B cell (primary cell): ENCODE measurements at regions not wholly inside any gene's neighbourhood (a gene's known extent, or its start where the extent isn't known, plus 50 kb on each side); places are given as distances from the start of the nearest gene placed in this dataset.
"Not testable (repeated sequence)": the region's sequence is repeated elsewhere in the genome, so short reads cannot be mapped to it uniquely, and the experiment has no call there.

ENCODE experiments used
- ATAC-seq: fragments of 200-7000 bp; cut with Tn5 transposase; one replicate; pipeline ENCODE4 v1.10.0; 2021; ENCODE audit warnings: low read depth, mild to moderate bottlenecking, moderate number of reproducible peaks, moderate library complexity
- CTCF ChIA-PET: fragments of 350-600 bp; sonication (Branson Sonifier 250); formaldehyde crosslinking; loops from one replicate; lab custom pipeline; 2021; ENCODE audit warnings: antibody characterized with exemption, inconsistent platforms; lab: Charles Lee
- POLR2A ChIA-PET: fragments of 350-600 bp; sonication (Branson Sonifier 250); formaldehyde crosslinking; loops from one replicate; lab custom pipeline; 2021; ENCODE audit warnings: antibody characterized with exemption; lab: Charles Lee
- DNase-seq: peaks from one replicate; pipeline ENCODE4 v3.0.0; 2013
- H2AFZ ChIP-seq: 2 replicates; pipeline ENCODE4 v1.6.1; 2012; ENCODE audit warnings: mild to moderate bottlenecking, low read depth, low read length; ENCODE audit not compliant: insufficient read depth, poor library complexity, severe bottlenecking
- H3K27ac ChIP-seq, 2 donors: 1 replicate in 1 of 2; 2 replicates in 1 of 2; pipeline ENCODE4 v1.5.1; 2012 to 2013; ENCODE audit warnings: low read length in 2 of 2, mild to moderate bottlenecking in 2 of 2, moderate library complexity in 1 of 2
- H3K27me3 ChIP-seq, 4 experiments: fragments of 200-600 bp in 1 of 4; sonication (generic) in 1 of 4; replicated peaks in 1 of 4; 1 replicate in 2 of 4; 2 replicates in 2 of 4; pipeline versions ENCODE4 v1.6.1 to v1.7.0; 2013 to 2016; ENCODE audit warnings: low read length in 3 of 4, mild to moderate bottlenecking in 2 of 4, mixed read lengths in 1 of 4, moderate library complexity in 1 of 4; ENCODE audit not compliant: insufficient read depth in 4 of 4, control insufficient read depth in 3 of 4; ENCODE audit errors: control extremely low read depth in 1 of 4
- H3K36me3 ChIP-seq, 2 experiments: replicated peaks in 1 of 2; 1 replicate in 1 of 2; 2 replicates in 1 of 2; pipeline versions ENCODE4 v1.6.1 to v1.7.1; 2013; ENCODE audit warnings: low read length in 1 of 2; ENCODE audit not compliant: insufficient read depth in 2 of 2, control insufficient read depth in 1 of 2; ENCODE audit errors: control extremely low read depth in 1 of 2, extremely low read depth in 1 of 2
- H3K4me1 ChIP-seq, 2 donors: fragments of 200-600 bp in 1 of 2; sonication (generic) in 1 of 2; 1 replicate in 1 of 2; 2 replicates in 1 of 2; pipeline versions ENCODE4 v1.5.1 to v1.6.1; 2013 to 2017; ENCODE audit warnings: low read length in 2 of 2; ENCODE audit not compliant: control insufficient read depth in 2 of 2, insufficient read depth in 2 of 2
- H3K4me2 ChIP-seq: replicated peaks from 2 replicates; pipeline ENCODE3; 2012; ENCODE audit warnings: mild to moderate bottlenecking, low read depth, low read length; ENCODE audit not compliant: poor library complexity, severe bottlenecking
- H3K4me3 ChIP-seq, 5 experiments: fragments of 200-600 bp in 1 of 5; sonication (generic) in 1 of 5; 1 replicate in 3 of 5; 2 replicates in 2 of 5; pipeline versions ENCODE4 v1.5.1 to v1.7.0; 2011 to 2016; ENCODE audit warnings: low read length in 4 of 5, mild to moderate bottlenecking in 4 of 5, low read depth in 2 of 5, control low read depth in 1 of 5, moderate library complexity in 1 of 5; ENCODE audit not compliant: insufficient read depth in 1 of 5; ENCODE audit errors: control extremely low read depth in 1 of 5, extremely low read depth in 1 of 5
- H3K79me2 ChIP-seq: fragments of 200-600 bp; sonication (generic); one replicate; pipeline ENCODE4 v1.6.0; 2016; ENCODE audit warnings: low read length; ENCODE audit not compliant: control insufficient read depth, insufficient read depth
- H3K9ac ChIP-seq: fragments of 200-600 bp; sonication (generic); 2 replicates; pipeline ENCODE4 v1.6.1; 2017; ENCODE audit warnings: mild to moderate bottlenecking, low read length, moderate library complexity
- H3K9me3 ChIP-seq, 3 donors: one replicate each; pipeline versions ENCODE4 v1.6.1 to v1.7.1; 2013; ENCODE audit warnings: low read length in 2 of 3; ENCODE audit not compliant: control insufficient read depth in 2 of 3, insufficient read depth in 1 of 3; ENCODE audit errors: control extremely low read depth in 1 of 3
- H4K20me1 ChIP-seq: 2 replicates; pipeline ENCODE4 v1.6.0; 2012; ENCODE audit warnings: mild to moderate bottlenecking, low read length; ENCODE audit not compliant: insufficient read depth, control insufficient read depth, poor library complexity, severe bottlenecking
- H3K27ac Mint-ChIP-seq: one replicate; pipeline ENCODE4 v1.8.0; 2021; ENCODE audit warnings: mixed read lengths
- H3K27me3 Mint-ChIP-seq: one replicate; pipeline ENCODE4 v1.8.0; 2021; ENCODE audit warnings: mixed read lengths
- H3K4me1 Mint-ChIP-seq: one replicate; pipeline ENCODE4 v1.8.0; 2021; ENCODE audit warnings: mixed read lengths
- H3K4me3 Mint-ChIP-seq: one replicate; pipeline ENCODE4 v1.8.0; 2021; ENCODE audit warnings: mixed read lengths
- H3K9me3 Mint-ChIP-seq: one replicate; pipeline ENCODE4 v1.8.0; 2022; ENCODE audit warnings: mixed read lengths; ENCODE audit not compliant: insufficient read depth
- EZH2 ChIP-seq: IDR thresholded peaks from 2 replicates; pipeline ENCODE4 v1.6.1; 2012; ENCODE audit warnings: borderline replicate concordance, low read depth, mild to moderate bottlenecking, moderate library complexity, low read length; ENCODE audit not compliant: insufficient read depth, poor library complexity, severe bottlenecking
- WGBS: methylation state at CpG from one replicate; pipeline ENCODE4 v1.1.5; 2013; ENCODE audit warnings: missing lambda C conversion rate; ENCODE audit not compliant: insufficient coverage; 5-methylcytosine and 5-hydroxymethylcytosine counted together
- intact Hi-C: fragments of 100-400 bp; cut with micrococcal nuclease; formaldehyde crosslinking; loops from one replicate; pipeline ENCODE4 v1.10.0; 2022
- TF ChIP-seq, protein P1 (sequence below): fragments of 200-600 bp; IDR thresholded peaks from one replicate; pipeline ENCODE4 v1.8.0; 2022; ENCODE audit warnings: antibody characterized with exemption, mild to moderate bottlenecking

DNA sequence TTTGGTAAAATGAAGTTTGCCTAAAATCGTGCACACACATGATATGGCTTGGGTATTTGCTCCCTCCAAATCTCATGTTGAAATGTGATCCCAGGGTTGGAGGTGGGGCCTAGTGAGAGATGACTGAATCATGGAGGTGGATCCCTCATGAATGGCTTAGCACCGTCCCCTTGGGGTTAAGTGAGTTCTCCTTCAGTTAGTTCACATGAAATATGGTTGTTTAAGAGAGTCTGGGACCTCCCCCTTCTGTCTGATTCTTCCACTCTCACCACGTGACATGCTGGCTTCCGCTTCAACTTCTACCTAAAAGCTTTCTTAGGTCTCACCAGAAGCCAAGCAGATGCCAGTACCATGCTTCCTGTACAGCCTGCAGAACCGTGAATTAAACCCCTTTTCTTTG, 58.4 kb downstream of the SIPA1L2 start:
- intact Hi-C loops: no loop called here
- no peak for ATAC-seq
- no peaks in the 10 kb centered on the region for H3K36me3 ChIP-seq
- no peaks in the 10 kb centered on the region for H3K4me1 ChIP-seq
- no peak for DNase-seq
- 60% methylated on average over 4 of the region's 5 CpGs for WGBS
- H3K4me3 Mint-ChIP-seq: no peak overlapping the region
- no peaks in the 10 kb centered on the region for H3K27me3 ChIP-seq
- no peak overlapping the region for H3K4me2 ChIP-seq
- no peaks in the 10 kb centered on the region for H3K4me1 Mint-ChIP-seq
- H3K27me3 Mint-ChIP-seq: no peaks in the 10 kb centered on the region
- H4K20me1 ChIP-seq: no peaks in the 10 kb centered on the region
- no peaks in the 10 kb centered on the region for H3K79me2 ChIP-seq
- no peak overlapping the region for H3K4me3 ChIP-seq
- CTCF ChIA-PET: no interaction called here
- H3K9me3 Mint-ChIP-seq: no peaks in the 10 kb centered on the region
- TF ChIP-seq EZH2: no peak
- TF ChIP-seq, protein P1, sequence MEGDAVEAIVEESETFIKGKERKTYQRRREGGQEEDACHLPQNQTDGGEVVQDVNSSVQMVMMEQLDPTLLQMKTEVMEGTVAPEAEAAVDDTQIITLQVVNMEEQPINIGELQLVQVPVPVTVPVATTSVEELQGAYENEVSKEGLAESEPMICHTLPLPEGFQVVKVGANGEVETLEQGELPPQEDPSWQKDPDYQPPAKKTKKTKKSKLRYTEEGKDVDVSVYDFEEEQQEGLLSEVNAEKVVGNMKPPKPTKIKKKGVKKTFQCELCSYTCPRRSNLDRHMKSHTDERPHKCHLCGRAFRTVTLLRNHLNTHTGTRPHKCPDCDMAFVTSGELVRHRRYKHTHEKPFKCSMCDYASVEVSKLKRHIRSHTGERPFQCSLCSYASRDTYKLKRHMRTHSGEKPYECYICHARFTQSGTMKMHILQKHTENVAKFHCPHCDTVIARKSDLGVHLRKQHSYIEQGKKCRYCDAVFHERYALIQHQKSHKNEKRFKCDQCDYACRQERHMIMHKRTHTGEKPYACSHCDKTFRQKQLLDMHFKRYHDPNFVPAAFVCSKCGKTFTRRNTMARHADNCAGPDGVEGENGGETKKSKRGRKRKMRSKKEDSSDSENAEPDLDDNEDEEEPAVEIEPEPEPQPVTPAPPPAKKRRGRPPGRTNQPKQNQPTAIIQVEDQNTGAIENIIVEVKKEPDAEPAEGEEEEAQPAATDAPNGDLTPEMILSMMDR: no peak
- no peak overlapping the region for H3K9ac ChIP-seq
- H2AFZ ChIP-seq: no peak overlapping the region
- POLR2A ChIA-PET: no interaction called here
- H3K9me3 ChIP-seq: no peaks in the 10 kb centered on the region
- no peak overlapping the region for H3K27ac ChIP-seq
- no peak overlapping the region for H3K27ac Mint-ChIP-seq

DNA sequence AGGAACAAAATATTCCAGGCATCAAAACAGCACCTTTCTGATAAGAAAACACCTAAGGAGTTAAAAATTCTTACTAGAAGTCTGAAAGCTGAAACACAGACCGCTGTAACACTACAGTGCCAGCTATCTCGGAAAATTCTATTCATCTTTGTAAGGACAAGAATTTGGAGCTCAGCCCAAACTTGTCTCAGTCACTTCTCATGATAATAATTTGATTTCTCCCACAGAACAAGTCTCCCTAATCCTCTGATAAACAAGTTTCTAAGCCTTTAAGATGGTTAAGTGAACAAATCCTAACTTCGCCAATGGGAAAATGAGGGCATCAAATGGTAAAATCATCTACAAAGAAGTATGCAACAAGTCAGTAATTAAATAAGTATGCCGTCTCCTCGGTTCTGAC, 59.9 kb downstream of the SIPA1L2 start:
- no peak for ATAC-seq
- H3K4me3 Mint-ChIP-seq: no peak overlapping the region
- no peak for DNase-seq
- no peak overlapping the region for H3K27ac ChIP-seq
- CTCF ChIA-PET: no interaction called here
- H3K4me1 ChIP-seq: no peaks in the 10 kb centered on the region
- WGBS: no CpG with 5 or more reads among the region's 5 CpGs
- peaks cover 5% of the 10 kb centered on the region for H3K27me3 Mint-ChIP-seq
- H3K9me3 ChIP-seq: no peaks in the 10 kb centered on the region
- POLR2A ChIA-PET: no interaction called here
- TF ChIP-seq, protein P1: no peak
- TF ChIP-seq EZH2: no peak
- H4K20me1 ChIP-seq: no peaks in the 10 kb centered on the region
- no peak overlapping the region for H3K4me3 ChIP-seq
- intact Hi-C loops: no loop called here
- no peaks in the 10 kb centered on the region for H3K9me3 Mint-ChIP-seq
- no peaks in the 10 kb centered on the region for H3K27me3 ChIP-seq
- no peak overlapping the region for H3K4me2 ChIP-seq
- H3K27ac Mint-ChIP-seq: no peak overlapping the region
- H3K36me3 ChIP-seq: no peaks in the 10 kb centered on the region
- no peak overlapping the region for H2AFZ ChIP-seq
- H3K4me1 Mint-ChIP-seq: no peaks in the 10 kb centered on the region
- no peaks in the 10 kb centered on the region for H3K79me2 ChIP-seq
- H3K9ac ChIP-seq: no peak overlapping the region

DNA sequence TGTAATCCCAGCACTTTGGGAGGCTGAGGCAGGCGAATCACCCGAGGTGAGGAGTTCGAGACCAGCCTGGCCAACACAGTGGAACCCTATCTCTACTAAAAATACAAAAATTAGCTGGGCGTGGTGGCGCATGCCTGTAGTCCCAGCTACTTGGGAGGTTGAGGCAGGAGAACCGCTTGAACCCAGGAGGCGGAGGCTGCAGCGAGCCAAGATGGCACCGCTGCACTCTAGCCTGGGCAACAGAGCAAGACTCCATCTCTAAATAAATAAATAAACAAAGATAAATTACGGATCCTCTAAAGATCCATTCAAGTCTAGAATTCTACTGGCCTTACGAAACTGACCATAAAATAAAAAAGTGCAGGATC, 60.4 kb downstream of the SIPA1L2 start:
- 80% methylated on average over 1 of the region's 11 CpGs for WGBS
- intact Hi-C loops, DNase-seq, H3K27ac Mint-ChIP-seq, H3K9ac ChIP-seq, H3K4me3 ChIP-seq, H3K4me1 ChIP-seq, H3K9me3 Mint-ChIP-seq, H3K4me2 ChIP-seq, H3K27me3 Mint-ChIP-seq, H2AFZ ChIP-seq, H3K79me2 ChIP-seq, H3K27me3 ChIP-seq, H4K20me1 ChIP-seq, CTCF ChIA-PET, H3K9me3 ChIP-seq, H3K36me3 ChIP-seq, H3K27ac ChIP-seq, H3K4me1 Mint-ChIP-seq, ATAC-seq, H3K4me3 Mint-ChIP-seq, POLR2A ChIA-PET: not testable (repeated sequence)
